NCI-H446 (cell line): ENCODE measurements at regions not wholly inside any gene's neighbourhood (a gene's known extent, or its start where the extent isn't known, plus 50 kb on each side); places are given as distances from the start of the nearest gene placed in this dataset.

Source experiments
- DNase-seq, 2 experiments: peaks; one replicate each; lab custom pipeline; 2025; lab: John Stamatoyannopoulos, UW

DNA sequence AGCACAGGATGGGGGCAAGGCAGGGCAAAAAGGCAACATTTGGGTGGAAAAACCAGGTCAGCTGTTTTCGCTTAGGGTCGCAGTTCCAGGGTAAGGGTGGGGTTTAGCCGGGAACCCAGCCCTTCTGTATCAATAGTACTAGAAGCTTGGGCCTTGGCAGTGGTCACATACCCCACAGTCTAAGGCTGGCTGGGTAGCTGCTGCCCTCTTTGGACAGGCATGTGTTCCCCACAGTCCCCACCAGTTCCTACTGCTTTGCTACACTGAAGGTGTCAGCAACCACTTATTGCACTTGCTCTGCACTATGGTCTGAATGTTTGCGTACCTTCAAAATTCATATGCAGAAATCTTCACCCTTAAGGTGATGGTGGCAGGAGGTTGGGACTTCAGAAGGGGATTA lies 349.8 kb downstream of the LTN1 start:
- no peak for DNase-seq

DNA sequence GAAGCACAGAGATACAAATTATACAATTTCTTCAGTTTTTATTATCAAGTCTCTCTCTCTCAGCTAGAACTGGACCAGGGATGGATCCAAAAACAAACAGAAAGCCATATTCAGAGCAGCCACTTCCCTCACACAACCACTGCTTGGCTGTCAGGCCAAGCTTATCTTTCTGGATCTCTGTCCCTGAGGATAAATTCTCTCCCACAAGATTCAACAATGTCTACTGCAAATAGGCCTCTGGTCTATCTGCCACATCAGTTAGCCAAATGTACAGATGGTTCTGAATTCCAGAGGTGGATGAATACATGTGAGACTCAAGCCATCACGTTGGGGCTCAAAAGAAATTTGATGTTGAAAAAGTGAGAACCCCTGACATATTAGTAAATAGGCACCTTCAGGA lies 350.9 kb downstream of the LTN1 start:
- DNase-seq: no peak

DNA sequence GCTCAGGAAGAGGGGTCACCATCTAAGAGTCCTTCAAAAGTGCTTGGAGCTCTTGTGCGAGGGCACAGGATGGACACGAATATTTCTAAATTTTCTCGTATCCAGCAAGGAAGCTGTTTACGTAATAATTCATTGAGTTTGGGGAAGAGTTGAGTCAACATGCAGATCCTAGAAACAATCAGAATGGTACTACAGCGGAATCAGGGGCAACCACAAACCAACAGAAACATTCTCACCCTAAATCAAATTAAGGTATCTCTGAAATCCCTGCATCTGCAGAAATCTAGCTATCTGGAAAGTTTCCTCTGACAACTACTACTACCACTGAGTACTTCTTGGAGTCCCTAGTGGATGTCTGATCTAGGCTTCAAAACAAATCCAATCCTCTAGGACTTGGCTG lies 352.4 kb downstream of the LTN1 start:
- no peak for DNase-seq

DNA sequence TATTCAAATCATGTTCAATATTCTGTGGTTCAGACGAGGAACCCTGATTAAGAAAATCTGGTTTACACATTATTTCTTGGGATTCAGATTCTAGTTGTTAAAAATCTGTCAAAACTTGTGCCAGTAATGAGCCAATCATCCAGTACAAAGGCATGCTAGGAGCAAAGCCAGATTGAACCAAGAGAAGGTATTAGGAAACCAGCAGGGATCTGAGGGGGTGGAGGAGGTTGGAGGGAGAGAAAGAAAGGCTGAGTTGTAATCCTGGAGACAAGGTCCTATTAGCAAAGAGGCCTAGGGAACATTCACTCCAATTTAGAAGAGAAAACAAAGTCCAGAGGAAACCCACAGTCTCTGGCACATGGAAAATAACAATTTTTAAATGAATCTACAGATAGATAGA lies 352.9 kb downstream of the LTN1 start:
- DNase-seq: no peak

DNA sequence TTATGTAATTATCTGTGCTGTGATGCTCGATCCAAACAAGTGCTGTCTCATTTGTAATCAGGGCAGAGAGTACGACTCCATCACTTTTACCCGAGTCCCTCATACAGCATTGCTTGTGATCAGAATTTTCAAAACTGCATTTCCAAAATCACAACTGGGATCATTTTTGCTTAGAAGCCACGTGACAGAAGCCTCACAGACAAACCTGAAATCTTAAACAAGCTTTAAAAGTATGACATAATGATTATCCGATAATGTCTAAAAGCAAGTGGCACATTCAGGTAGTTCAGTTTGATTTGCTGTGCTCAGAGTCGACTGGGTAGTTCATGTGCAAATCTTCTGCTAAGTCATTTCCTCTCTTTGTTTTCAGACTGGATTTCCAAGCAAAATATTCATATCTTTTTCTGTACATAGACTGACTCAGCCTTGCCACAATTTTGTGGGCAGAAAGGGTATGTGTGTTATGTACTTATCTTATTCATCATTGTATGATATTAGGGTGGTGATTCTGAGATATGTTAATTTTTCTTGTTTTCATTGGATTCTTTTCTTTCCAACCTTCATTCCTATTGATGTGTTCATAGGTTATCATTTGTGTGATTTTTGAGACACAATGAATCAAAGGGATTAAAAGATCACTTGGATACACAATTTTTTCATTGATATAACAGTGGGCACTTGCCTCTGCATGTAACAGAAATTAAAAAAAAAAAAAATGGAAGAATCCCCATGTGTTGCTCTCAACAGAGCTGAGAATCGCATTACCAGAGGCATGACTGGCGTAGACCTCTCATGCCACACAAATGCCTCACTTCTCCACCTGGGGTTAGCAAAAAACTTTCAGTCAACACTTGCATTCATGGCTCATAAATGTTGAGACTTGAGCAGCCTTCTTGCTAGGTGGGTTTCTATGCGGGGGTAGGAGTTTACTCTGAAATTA lies 355.7 kb downstream of the LTN1 start:
- no peak for DNase-seq

DNA sequence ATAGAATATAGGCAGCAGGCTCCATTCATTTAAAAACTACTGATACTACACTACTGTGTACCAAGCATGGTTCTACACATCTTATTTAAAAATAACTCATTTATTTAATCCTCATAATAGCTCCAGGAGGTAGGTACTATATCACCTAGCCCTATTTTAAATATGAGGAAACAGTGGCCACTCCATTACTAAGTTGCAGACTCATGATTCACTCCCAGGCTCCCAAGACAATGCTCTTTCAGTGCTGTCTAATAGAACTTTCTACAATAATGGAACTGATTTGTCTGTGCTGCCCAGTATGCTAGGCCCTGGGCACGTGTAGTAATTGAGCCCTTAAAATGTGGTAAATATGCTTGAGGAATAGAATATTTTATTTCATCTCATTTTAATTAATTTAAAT lies 357.1 kb downstream of the LTN1 start:
- DNase-seq: no peak

DNA sequence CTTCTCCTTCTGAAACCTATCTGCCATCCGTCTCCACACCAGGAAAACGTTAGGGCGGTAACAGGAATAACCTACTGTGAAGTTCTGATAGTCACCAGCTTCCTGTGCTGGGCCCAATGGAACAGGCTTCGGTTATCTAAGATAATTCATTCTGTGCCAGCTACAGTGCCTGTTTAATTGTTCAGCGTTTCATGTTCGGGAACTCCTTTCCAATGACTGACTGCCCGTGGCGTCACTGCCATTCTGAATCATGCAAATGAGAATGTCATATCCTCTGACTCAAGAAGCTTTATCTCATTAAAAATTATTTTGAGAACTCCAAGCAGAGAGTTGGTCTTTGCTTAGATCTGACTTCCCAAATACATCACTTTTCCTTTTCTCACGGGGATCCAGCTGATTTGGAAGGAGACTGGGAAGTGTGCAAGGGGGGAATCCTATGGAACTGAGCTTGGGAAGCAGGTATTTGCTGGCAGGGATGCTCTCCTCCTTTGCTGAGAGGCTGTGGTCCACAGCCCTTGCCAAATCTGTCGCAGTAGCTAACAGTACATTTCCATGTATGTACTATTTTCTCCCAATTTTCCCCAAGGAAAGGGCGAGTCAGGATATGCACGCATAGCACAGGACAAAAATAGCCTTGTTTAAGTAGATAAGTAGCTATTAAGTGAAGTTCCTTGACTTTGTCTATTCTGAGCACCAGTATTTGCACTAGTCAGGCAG lies 358.7 kb downstream of the LTN1 start:
- no peak for DNase-seq

DNA sequence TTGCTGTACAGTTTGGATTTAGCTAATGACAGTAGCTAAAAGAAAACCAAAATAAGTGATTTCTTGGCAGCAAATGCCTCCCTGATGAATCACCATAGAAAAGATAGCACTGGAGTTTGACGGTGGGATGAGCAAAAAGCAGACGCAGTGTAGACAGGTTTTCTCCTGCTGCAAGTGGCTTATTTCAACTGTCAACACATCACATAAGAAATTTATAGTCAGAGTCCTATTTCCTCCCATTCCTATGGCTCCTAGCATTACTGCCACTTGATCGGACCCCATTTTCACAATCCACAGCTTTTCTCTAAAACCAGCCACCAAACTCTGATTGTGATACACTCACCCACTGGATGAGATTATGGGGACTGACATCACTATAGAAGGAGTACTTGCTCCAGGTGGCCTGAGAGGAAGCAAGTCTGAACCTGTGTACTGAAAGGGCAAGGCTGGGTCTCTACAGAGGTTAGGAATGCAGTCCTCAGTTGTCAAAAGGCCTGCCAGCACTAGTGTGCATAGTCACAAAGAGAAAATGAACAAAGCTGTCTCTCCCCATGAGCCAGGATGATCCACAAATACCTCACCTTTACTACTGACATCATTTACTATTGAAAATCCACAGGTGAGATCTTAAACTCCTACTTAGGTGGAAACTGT lies 359.8 kb downstream of the LTN1 start:
- DNase-seq: no peak

DNA sequence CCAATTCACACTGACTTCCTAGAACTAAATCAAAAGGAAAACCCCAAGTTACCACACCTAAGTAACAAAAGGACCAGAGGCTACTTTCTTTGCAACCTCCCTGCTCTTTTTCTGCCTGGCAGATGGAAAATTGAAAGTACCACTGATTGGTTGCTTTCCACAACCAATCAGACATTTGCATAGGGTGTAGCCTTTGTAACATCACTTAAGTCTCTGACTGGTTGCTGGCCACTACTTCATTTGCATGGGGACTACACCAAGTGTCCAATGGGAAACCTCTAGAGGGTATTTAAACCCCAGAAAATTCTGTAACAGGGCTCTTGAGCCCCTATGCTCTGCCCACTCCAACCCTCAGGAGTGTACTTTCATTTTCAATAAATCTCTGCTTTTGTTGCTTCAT lies 365.0 kb downstream of the LTN1 start:
- DNase-seq: no peak

DNA sequence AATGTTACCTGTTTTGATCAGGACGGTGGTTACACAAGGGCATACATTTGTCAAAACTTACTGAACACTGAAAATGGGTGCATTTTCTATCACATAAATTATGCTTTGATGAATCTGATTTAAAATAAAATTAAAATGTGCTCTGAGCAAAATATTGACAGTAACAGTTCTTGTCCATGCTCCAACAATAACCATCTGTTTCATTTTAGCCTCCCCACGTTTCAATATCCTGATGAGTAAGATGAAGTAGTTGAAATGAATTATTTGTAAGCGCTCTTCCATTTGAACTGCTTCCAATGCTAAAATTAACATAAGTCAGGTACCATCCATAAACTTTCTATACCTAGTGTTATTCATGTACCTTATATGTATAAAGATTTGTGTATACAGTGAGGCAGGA lies 365.4 kb downstream of the LTN1 start:
- DNase-seq: no peak

DNA sequence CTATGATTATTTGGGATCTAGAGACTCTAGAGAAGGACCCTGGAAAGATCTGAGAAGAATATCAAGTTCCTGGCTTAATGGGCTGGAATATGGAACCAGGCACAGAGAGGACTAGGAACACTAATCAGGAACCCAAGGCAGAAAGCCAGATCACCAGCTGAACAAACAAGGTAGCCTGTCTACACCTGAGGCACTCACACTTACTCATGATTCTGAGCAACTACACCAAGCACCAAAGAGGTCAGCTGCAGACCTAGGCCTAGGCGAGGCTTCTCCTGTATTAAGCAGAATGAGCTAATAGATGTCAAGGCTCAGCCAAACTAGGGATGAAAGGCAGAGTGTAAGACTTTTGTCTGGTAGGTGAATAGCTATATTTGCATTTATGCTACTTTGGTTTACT lies 368.1 kb downstream of the LTN1 start:
- no peak for DNase-seq

DNA sequence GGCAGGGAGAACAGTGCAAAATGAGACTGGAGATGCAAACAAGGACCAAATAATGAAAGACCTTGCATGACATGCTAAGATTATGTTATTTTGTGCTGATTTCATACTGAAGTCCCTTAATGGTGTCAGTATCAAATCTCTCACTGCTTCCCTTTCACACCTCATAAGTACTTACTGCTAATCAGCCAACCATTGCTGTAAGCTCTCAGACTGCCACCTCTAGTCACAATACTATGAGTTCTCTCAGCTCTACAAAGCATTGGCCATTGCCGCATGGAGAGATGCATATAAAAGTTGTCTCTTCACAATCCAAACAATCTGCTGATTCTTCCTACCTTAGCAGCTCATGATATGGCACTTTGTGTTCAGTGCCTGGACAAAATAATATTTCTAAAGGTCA lies 375.4 kb downstream of the LTN1 start:
- no peak for DNase-seq

DNA sequence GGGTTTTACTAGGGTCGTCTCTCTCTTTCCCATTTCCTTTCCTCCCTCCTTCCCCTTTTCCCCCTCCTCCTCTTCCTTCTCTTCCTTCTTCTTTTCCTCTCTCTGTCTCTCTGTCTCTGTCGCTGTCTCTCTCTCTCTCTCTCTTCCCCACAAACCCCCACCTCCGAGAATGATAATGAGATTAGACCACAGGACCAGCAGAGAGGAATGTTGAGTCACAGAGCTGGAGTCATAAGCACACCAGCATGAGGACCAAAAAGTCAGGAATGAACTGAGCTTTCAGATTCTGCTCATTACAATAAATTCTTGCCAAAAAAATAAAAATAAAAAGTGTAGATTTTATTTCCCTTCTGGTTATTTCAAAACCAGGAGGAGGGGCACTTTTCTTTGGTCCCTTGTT lies 377.4 kb downstream of the LTN1 start:
- no peak for DNase-seq

DNA sequence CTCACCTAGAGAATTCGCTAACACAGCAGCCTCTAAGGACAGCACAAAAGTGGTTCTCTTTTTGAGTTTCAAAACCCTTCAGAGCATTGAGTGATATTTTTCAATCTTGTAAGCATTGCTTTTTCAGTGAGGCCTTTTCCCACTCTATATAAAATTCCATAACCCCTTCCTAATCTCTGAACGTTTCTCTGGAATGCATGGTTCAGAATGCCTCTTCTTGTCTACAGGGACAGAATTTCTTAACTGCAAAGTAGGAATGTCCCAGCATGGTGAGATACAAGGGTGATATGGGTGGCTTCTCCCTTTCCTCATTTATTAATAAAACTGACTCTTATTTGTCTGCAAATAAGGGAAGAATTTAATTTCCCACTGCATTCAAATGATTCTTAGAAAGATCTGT lies 377.9 kb downstream of the LTN1 start:
- no peak for DNase-seq

DNA sequence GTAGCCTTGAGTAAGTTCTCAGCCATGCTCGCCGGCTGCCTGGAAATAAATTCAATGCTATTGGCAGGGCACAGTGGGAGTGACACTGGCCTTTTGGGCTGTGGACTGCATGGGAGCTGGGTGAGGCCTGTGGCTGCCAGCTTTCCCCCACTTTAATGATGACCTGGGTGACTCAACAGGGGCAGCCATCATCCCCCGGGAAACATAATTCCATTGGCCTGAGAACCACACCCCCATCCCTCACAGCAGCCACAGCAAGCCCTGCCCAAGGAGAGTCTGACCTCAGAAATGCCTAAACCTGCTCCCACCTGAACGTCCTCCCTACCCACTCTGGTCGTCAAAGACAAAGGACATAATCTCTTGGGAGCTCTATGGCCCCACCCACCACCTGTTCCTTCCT lies 384.0 kb downstream of the LTN1 start:
- no peak for DNase-seq

DNA sequence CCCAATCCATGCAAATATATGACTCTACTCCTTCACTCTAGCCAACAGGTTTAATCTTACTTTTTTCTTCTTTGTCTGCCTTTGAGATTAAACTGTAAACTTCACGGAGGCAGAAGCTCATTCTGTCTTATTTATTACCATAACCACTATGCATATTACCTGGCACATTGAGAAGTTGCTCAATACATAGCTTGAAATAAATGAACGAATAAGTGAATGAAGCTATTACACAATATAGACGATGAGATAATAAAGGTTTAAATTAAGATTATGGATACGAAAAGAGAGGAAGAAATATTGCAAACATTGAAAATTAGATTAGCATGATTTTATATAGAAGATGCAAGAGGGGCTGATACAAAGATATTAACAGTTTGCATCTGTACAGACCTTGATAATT lies 385.1 kb downstream of the LTN1 start:
- DNase-seq: no peak

DNA sequence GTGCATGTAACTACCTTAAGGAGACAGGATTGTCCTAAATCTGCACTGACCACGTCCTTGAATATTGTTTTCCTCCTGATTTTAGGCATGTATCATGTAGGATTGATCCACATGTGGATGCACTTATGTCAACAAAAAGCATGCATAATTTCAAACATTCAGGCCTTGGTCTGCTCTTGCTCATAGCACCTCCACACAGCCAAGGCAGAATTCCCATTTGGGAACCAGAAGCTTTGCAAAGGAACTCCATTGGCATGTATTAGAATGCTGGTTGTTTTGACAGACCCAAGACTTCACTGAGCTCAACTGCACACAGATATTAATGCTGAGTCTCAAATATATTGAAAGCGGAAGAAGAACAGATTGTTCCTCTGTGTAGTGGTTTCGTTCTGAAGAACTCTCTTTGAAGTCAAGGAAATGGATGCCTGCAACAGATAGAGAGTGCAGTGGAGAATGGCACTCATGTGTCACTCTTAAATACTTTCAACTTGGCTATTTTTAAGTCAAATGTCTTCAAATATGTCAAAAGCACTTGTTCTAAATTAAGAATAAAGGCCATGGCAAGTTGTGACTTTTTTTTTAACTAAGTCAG lies 387.6 kb downstream of the LTN1 start:
- DNase-seq: no peak

DNA sequence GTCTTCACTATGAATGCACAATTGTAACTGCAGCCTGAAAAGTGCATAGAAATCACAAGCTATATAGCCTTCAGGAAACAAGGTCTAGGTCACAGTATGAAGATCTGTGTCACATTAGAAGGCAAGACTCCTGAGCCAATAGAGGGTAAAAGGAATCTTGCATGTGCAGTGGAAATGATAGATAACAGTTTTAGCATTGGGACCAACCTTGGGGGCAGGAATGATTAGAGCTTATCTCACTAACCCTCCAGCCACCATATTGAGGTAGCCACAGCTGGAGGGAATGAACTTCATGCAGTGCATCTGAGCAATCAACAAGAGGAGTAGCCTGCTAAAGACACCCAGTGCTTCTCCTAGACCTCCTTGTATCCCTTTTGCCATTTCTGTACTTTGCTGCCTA lies 390.1 kb downstream of the LTN1 start:
- DNase-seq: no peak

DNA sequence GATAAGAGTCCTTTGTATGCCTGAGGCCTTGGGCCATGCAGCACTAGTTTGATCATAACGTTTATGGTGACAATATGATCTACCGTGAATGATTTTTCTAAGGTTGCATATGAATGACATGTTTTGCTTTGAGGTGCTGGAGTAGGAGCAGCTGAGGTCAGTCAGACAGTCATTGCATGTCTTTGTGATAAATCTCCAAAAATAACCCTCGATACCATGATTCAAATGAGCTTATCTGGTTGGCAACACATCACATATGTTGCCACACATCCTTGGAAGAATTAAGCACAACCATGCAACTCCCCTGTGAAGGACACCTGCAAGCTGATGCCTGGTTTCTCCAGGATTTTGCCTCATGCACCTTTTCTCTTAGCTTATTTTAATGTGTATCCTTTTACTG lies 394.5 kb downstream of the LTN1 start:
- DNase-seq: no peak

DNA sequence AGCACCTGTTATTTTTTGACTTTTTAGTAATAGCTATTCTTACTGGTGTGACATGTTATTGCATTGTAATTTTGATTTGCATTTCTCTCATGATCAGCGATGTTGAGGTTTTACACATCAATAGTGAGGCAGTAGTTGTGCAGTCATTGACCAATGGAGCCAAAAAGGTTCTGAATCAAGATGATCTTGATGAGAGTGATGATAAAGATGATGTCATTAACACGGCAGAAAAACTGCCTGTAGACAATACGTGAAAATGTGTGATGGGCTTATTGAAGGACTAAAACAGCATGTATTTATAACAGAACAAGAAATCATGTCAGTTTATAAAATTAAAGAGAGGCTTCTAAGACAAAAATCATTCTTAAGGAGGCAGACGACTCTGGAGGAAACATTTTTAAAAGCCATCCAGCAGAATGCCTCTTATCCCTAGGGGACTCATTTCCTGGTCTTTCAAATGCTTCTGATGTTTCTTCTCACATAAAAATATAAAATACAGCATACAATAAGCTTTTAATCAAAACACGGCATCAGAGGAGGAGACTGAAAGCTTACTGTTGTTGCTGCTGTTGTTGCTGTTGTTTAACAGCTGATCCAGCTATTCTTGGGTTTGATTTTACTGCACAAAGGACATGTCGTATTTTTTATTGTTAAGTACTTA lies 400.3 kb downstream of the LTN1 start:
- no peak for DNase-seq

DNA sequence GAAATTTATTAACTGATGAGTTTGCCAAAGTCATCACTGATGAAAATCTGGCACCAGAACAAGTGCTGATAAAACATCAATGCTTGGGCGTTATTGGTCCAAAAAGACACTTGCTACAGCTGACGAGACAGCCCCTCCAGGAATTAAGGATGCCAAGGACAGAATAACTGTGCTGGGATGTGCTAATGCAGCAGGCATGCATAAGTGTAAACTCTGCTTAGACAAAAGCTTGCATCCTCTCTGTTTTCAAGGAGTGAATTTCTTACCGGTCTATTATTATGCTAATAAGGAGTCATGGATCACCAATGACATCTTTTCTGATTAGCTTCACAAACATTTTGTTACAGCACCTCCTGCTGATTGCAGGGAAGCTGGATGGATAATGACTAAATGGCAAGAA lies 402.0 kb downstream of the LTN1 start:
- DNase-seq: no peak

DNA sequence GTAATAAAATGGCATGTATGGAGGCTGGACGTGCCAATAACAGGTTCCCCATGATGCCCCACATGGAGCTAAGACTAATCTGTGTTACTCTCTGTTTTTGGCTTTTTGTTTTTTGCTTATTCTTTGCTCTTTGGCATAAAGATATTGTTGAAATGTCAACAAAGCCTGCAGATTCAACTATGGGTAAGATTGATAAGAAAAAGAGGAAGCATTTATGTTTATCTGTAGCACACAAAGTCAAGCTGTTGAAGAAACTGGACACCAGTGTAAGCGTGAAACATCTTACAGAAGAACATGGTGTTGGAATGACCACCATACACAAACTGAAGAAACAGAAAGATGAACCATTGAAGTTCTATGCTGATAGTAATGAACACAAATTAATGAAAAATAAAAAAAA lies 402.7 kb downstream of the LTN1 start:
- no peak for DNase-seq
